HG03025 (cell line): ENCODE measurements at regions not wholly inside any gene's neighbourhood (a gene's known extent, or its start where the extent isn't known, plus 50 kb on each side); places are given as distances from the start of the nearest gene placed in this dataset.
"Not testable (repeated sequence)": the region's sequence is repeated elsewhere in the genome, so short reads cannot be mapped to it uniquely, and the experiment has no call there.

Source experiments
- ATAC-seq: cut with Tn5 transposase; IDR thresholded peaks from one replicate; pipeline ENCODE4 v1.9.1; 2021; ENCODE audit warnings: mild to moderate bottlenecking, moderate library complexity; ENCODE audit not compliant: unreplicated experiment, low FRiP score

DNA sequence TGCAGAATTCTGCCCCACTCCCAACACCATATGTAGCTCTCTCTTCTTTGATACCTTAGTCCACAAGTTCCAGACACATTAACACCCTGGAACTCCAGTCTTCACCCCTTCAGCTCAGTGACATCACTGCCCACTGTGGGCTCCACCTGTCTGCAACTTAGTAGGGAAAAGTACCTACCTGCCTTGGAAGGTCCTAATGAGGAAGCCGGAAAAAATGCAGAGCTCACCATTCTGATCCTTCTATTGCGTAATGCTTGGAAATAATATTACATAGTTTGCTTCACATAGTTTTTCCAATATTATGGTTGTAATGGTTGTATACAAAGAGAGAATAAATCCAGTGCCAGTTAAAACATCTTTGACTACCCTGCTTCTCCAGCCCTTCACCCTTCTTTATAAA is 738.4 kb downstream of the RNF144A start:
- no peak for ATAC-seq

DNA sequence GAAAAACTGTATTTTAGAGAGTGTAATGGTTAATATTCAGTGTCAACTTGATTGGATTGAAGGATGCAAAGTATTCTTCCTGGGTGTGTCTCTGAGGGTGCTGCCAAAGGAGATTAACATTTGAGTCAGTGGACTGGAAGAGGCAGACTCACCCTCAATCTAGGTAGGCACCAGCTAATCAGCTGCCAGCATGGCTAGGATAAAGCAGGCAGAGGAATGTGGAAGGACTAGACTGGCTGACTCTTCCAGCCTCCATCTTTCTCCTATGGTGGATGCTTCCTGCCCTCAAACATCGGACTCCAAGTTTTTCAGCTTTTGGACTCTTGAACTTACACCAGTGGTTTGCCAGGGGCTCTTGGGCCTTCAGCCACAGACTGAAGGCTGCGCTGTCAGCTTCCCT is 740.3 kb downstream of the RNF144A start:
- ATAC-seq = not testable (repeated sequence)

DNA sequence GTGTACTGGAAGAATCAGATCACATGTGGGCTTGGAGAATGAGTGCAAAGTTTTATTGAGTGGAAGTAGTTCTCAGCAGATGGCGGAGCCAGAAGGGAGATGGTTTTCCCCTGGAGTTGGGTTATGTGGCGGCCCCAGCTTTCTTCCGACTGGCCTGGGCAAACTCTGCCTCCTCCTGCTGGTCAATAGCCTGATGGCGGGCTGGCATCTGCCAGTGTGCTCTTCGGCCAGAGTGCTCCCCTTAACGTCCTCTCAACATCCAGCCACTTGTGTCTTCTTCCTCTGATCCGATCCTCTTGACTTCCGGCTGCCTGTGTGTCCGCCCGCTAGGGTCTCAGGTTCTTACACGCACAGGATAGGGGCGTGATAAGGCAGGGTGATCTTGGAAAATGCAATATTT is 741.3 kb downstream of the RNF144A start:
- no peak for ATAC-seq

DNA sequence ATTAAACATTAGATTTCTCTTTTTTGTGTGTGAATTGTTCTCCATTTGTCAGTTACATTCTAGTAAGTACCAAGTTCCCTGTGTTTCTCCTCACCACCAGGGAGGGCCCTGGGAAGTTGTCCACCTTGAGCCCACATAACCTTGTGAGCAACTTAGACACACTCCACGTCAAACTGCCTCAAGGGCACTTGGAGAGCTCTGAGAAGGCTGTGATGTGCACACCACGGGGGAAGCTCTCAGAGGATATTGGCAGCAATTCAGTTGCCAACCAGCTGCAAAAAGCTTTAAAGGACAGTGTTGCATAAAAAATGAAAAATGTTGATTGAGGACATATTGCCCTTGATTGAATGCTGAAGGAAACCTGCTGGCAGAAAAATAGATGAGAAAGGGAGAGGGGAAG is 743.6 kb downstream of the RNF144A start:
- ATAC-seq = no peak

DNA sequence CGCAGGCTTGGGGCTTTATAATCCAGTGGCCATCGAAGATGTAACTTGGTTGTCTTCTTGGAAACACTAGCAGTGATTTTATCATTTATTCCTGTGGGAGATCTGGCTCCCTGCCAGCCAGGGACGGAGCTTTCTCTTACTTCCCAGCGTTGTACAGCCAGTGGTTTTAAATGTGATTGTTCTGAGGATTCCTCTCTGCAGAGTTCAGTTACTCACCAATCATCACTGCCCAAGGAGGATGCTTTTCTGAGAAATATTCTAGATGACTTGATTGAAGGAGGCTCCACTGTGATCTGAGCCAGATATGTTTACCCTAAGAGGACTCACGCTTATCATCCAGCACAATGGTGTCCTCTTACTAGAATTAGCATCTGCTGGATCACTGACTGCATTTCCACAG is 744.3 kb downstream of the RNF144A start:
- ATAC-seq = no peak

DNA sequence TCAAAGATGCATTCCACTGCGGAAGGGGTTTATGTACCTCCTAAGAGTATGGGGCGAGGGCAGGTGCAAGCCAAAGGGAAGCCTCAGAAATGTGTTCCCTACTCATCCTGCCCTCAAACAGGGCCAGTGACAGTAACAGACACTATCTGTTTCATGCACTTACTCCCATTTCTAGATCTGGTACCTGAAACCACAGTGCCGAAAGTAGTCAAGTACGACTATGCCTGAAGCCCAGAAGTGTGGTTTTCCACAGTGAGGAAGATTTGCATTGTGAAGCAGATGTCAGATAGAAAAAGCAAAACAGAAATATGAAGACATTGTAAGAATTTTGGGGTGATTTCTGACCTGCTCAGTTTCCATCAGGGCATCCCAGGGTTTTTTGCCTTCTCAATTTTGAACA is 748.7 kb downstream of the RNF144A start:
- no peak for ATAC-seq

- no peak for ATAC-seq
Measured at GRCh38 chr2:7666596-7667259, 749.5 kb downstream of the RNF144A start.

- no peak for ATAC-seq
Measured at GRCh38 chr2:7667260-7667757, 750.1 kb downstream of the RNF144A start.

DNA sequence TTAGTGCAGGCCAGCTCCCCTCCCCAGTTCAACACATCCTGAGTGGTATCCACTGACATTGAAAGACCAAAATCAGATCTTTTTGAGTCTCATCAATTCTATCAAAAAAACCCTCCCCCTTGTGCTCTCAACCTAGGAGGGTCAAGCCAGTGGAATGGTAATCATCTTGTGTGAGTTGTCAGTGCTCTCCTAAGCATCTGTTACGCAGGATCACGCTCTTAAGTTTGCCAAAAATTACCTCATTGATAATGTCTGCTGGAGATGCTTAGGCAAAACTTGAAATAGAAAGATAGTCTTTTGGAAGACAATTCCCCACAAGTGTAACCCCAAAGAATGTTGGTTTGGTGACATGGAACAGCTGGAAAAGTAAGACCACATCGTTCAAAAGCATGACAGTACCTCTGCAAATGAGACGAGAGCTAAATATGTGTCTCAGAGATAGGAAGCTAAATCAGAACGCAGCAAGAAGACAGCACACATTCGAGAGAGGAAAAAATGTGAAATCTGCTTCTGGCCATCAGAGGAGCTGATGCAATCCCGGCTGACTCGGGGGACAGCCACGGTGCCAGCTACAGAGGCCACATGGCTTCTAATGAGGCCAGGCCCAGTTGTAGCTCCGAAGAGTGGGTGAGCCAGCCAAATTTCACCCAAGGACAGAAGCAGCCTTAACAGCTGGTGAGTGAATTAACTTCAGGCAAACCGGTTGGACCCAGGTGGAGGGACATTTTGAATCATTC is 753.9 kb downstream of the RNF144A start:
- no peak for ATAC-seq

GRCh38 chr2:7672027-7672684 is 754.9 kb downstream of the RNF144A start:
- ATAC-seq = no peak

DNA sequence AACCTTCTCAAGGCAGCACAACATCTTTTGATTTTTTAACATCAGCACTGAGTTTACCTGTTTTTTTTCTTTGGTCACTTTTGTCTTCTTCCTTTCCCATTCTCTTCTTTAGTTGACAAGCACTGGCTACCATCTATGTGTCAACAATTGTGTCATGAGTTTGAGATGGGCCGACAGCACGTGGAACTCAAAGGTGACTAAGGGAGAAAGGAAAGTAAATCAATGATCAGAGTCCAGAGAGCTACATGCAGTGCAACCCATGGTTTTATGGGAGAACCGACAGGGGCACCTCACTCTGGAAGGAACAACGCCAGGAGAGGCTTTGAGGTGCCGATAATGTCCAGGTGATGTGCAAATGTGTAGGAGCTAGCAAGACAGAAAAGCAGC is 755.5 kb downstream of the RNF144A start:
- ATAC-seq = no peak

- no peak for ATAC-seq
Measured at GRCh38 chr2:7673101-7673500, 755.9 kb downstream of the RNF144A start.

DNA sequence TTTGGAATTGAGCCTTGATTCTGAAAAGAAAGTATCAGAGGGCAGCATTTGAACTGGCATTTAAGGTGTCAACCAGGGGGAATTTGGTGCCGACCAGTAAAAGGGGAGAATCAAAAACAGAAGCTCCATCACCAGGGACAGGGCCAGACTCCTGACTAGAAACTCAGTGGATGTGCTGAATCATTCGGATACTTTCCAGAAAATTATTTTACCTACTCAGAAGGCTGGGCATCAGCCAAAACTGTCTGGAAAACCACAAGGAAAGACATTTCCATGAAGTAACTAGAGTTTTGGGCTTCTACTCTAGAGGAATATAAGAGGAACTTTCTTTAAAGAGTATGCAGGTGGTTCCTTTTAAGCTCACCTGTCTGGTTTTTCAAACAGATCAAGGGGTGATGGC is 756.6 kb downstream of the RNF144A start:
- ATAC-seq = no peak

DNA sequence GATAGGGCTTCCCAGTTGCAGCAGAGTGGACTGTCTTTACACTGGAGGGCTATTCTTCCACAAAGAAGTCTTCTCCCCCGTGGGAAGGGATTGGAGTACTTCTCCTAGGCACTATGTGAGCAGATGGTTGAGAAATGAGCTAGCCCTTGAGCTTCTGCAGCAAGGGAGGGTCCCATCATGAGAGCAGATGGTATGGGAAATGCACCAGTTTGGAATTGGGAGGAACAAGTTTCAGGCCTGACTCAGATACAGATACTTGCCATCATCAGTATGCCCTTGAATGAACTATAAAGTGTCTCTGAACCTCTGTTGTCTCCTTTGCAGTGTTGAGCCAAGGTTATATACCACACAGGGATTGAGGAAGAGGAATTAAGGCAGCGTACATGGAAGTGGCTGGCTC is 757.4 kb downstream of the RNF144A start:
- no peak for ATAC-seq

DNA sequence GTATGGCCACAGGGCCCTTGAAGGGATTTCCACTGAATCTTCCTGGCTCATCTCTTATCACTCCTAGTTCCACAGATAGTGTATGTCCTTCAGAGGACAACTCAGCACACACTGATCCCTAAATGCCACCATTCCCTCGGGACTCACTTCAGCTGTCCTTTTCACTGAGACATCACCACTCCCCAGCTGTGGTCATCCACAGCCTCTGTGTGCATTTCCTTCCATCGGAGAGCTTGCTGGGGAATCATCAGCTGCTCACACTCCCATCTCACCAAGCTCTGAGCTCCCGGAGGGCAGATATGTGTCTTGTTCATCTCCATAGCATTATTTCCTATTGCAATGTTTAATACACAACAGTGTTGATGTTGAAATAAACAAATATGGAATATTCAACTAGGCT is 759.5 kb downstream of the RNF144A start:
- ATAC-seq = no peak

DNA sequence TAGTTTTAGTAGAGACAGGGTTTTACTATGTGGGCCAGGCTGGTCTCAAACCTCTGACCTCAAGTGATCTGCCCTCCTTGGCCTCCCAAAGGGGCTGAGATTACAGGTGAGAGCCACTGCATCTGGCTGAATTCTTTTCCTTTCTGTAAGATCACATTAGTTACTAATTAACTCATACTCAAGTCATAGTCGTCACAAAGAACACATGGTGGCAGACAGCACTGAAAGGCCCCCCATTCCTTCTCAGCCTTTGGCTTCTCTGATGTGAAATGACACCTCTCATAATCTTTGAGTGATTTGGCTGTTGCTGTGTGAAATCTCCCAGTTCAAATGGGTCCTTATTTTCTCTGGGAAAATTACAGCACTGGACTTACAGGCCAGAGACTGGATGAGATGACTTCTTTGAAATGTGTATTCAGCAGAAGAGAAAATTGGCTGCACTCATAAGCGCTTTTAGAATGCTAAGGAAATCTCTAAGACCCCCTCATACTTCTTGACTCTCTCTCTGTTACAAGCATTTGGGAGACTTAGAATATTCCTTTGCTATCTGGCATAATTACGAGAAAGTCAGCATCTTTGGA is 764.8 kb downstream of the RNF144A start:
- ATAC-seq = no peak

- ATAC-seq = no peak
Measured at GRCh38 chr2:7683196-7683595, 766.0 kb downstream of the RNF144A start.

- no peak for ATAC-seq
Measured at GRCh38 chr2:7683708-7684107, 766.5 kb downstream of the RNF144A start.

DNA sequence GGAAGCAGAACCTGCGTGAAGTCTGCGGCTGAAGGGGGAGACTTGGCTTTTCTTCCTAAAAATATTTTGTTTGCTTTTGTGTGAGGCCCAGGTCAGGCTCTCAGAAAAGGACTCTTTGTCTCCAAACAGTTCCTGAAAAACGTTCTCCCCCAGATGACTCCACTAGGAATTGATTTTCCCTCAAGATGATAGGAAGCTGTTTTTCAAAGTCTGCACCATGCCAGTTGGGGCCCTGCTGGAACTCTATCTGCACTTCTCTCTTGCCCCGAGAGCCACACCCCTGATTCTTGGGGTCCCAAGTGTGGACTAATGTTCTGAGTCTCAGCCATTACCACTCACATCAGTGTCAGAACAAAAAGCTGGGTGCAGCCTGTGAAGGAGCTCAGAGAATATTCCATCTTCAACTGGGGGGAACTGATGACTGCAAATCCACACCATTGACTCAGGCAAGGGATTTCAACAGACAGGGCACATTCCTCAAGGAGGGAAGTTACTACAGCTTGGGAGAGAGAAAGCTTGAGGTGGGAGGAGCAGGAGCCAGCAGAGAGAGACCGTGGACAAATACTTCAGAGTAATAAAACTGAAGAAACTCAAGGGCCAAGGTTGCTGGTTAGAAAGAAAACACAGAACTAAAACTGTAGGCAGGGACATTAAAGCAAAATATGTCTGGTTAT is 768.3 kb downstream of the RNF144A start:
- no peak for ATAC-seq

DNA sequence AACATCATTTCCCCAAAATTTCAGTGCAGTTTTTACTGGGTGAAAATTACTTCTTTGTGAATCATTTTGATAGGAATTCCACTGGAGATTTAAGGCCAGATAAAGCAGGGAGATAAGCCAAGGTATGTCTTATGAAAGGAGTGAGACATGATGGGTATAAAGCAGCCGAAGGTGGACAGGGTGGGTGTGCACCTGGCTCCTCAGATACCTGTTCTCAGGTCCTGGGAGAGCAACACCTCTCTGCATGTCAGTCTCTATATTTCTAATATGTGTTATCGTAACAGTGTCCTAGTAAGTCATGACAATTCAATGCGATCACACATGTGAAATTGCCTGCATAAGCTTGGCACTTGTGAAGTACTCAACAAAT is 768.8 kb downstream of the RNF144A start:
- ATAC-seq = no peak
